ENCODE measurements at regions not wholly inside any gene's neighbourhood (a gene's known extent, or its start where the extent isn't known, plus 50 kb on each side); places are given as distances from the start of the nearest gene placed in this dataset.

DNA sequence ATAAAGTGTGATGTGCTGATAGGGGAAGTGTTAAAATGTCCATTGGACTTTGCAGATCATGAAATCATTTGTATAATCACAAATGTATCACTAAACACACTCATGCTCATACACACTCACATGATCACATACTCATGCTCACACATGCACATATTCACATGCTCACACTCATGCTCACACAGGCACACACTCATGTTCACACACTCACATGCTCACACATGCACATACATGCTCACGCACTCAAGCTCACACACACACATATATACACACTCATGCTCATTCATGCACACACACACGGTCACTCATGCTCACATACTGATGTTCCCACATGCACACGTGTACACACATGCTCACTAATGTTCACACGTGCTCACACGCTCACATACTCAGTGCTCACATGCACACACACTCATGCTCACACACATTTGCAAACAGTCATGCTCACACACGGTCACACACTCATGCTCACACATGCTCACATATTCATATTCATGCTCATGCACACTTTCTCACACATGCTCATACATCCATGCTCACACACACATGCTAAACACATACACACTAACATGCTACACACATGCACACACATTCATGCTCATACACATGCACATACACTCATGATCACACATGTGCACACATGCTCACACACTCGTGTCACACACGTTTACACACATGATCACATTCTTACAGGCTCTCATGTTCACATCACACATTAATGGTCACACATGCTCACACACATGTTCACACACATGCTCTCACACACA is 116.7 kb upstream of the GJB6 start:
- TF ChIP-seq FOXM1 (IDR thresholded peaks at IDR 0.05; ENCODE audit: low read depth) (no peak), FOXM1 (CRISPR knock-in tag; IDR thresholded peaks at IDR 0.05; ENCODE audit: low read depth) (no peak), NR2C1 (IDR thresholded peaks at IDR 0.05) (no peak), NR2C1 (tag; IDR thresholded peaks at IDR 0.05) (no peak), DDX20 (tag; IDR thresholded peaks at IDR 0.05; ENCODE audit: low read depth) (no peak), NELFE (IDR thresholded peaks at IDR 0.05; ENCODE audit: insufficient read depth, insufficient read length) (no peak)
- TF ChIP-seq, protein P1, sequence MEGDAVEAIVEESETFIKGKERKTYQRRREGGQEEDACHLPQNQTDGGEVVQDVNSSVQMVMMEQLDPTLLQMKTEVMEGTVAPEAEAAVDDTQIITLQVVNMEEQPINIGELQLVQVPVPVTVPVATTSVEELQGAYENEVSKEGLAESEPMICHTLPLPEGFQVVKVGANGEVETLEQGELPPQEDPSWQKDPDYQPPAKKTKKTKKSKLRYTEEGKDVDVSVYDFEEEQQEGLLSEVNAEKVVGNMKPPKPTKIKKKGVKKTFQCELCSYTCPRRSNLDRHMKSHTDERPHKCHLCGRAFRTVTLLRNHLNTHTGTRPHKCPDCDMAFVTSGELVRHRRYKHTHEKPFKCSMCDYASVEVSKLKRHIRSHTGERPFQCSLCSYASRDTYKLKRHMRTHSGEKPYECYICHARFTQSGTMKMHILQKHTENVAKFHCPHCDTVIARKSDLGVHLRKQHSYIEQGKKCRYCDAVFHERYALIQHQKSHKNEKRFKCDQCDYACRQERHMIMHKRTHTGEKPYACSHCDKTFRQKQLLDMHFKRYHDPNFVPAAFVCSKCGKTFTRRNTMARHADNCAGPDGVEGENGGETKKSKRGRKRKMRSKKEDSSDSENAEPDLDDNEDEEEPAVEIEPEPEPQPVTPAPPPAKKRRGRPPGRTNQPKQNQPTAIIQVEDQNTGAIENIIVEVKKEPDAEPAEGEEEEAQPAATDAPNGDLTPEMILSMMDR (IDR thresholded peaks at IDR 0.05 in 2 of 3, conservative IDR thresholded peaks at IDR 0.05 in 1 of 3; ENCODE audit: insufficient read depth in 2 of 3, low read depth in 1 of 3, low read length in 3 of 3) = no peak
